Endodermal cell (in vitro differentiated cells): ENCODE measurements at regions not wholly inside any gene's neighbourhood (a gene's known extent, or its start where the extent isn't known, plus 50 kb on each side); places are given as distances from the start of the nearest gene placed in this dataset.

ENCODE experiments used
- DNase-seq: peaks from one replicate; pipeline ENCODE4 v3.0.0-alpha.2; 2017
- H3K27ac ChIP-seq: 2 replicates; pipeline ENCODE4 v1.5.1; 2013; ENCODE audit warnings: mild to moderate bottlenecking, low read depth, low read length, moderate library complexity
- H3K27me3 ChIP-seq: 2 replicates; pipeline ENCODE4 v1.6.1; 2013; ENCODE audit warnings: mild to moderate bottlenecking, low read length, moderate library complexity; ENCODE audit not compliant: insufficient read depth, control insufficient read depth, poor library complexity, severe bottlenecking
- H3K36me3 ChIP-seq: 2 replicates; pipeline ENCODE4 v1.7.0; 2013; ENCODE audit warnings: mild to moderate bottlenecking, low read length, moderate library complexity; ENCODE audit not compliant: control insufficient read depth, insufficient read depth
- H3K4me1 ChIP-seq: one replicate; pipeline ENCODE4 v1.7.0; 2013; ENCODE audit warnings: low read length; ENCODE audit not compliant: control insufficient read depth, insufficient read depth
- H3K4me3 ChIP-seq: 2 replicates; pipeline ENCODE4 v1.5.1; 2013; ENCODE audit warnings: mild to moderate bottlenecking, low read length, moderate library complexity
- H3K9ac ChIP-seq: 2 replicates; pipeline ENCODE4 v1.6.1; 2013; ENCODE audit warnings: mild to moderate bottlenecking, low read length, moderate library complexity; ENCODE audit not compliant: poor library complexity, severe bottlenecking; ENCODE audit errors: extremely low read depth
- H3K9me3 ChIP-seq: 2 replicates; pipeline ENCODE4 v1.6.1; 2013; ENCODE audit warnings: mild to moderate bottlenecking, low read length, moderate library complexity; ENCODE audit not compliant: control insufficient read depth
- H3K27ac Mint-ChIP-seq: 2 replicates; pipeline ENCODE4 v1.8.0; 2020; ENCODE audit warnings: mixed read lengths
- H3K27me3 Mint-ChIP-seq: 2 replicates; pipeline ENCODE4 v1.8.0; 2021; ENCODE audit warnings: mild to moderate bottlenecking, mixed read lengths; ENCODE audit not compliant: insufficient read depth
- H3K36me3 Mint-ChIP-seq: 2 replicates; pipeline ENCODE4 v1.8.0; 2020; ENCODE audit warnings: low read depth, mixed read lengths
- H3K4me1 Mint-ChIP-seq: 2 replicates; pipeline ENCODE4 v1.8.0; 2020; ENCODE audit warnings: mixed read lengths
- H3K4me3 Mint-ChIP-seq: 2 replicates; pipeline ENCODE4 v1.8.0; 2020; ENCODE audit warnings: mild to moderate bottlenecking, moderate library complexity, mixed read lengths
- H3K9me3 Mint-ChIP-seq: 2 replicates; pipeline ENCODE4 v1.8.0; 2020; ENCODE audit warnings: mild to moderate bottlenecking, mixed read lengths
- WGBS, 2 experiments: methylation state at CpG; one replicate each; pipeline versions ENCODE4 v1.1.5 to v1.1.7; 2013; ENCODE audit warnings: missing lambda C conversion rate in 2 of 2, mixed read lengths in 1 of 2; ENCODE audit not compliant: insufficient coverage in 1 of 2, insufficient read length in 1 of 2; 5-methylcytosine and 5-hydroxymethylcytosine counted together
- TF ChIP-seq, protein P1 (sequence below): fragments of 200-600 bp; sonication (generic); conservative IDR thresholded peaks from 2 replicates; pipeline ENCODE4 v1.5.0; 2021; ENCODE audit warnings: antibody characterized with exemption, mild to moderate bottlenecking

DNA sequence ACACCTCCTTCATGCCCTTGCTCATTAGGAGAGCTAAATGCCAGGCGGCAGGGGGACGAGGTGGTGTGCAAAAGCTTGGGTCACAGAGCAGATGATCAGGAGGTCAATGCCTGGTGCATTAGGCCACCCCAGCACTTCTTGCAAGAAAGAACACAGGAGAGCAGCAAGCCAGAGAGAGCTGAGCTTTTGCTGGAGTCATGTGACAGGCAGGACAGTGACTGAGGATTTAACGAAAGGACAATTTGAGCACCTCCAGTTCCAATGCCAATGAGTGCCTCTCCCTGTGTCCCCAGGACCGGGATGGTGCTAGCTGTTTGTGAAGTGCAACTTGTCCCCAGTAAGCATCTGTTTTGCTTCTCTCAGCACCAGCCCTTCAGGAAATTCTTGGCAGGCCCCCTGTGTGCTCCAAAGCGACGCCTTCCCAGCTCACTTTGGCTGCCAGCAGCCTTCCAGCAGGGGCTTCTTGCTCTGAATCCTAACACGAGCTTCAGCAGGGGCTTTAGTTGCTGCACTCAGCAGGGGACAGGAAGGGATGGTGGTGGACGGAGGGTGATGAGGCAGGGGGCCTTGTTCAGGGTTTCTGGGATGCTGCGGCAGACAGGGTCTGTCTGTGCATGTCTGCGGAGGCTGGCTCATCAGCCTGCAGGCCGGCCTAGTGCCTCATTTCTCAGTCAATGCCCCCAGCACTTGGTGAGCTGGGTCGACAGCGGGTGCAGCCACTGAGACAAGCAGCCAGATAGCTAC, 368.1 kb downstream of the RPS24 start:
- no peaks in the 10 kb centered on the region for H3K9me3 ChIP-seq
- Mint-ChIP-seq H3K36me3 (no peaks in the 10 kb centered on the region), H3K4me3 (no peak overlapping the region), H3K27ac (no peak overlapping the region), H3K27me3 (peaks cover 22% of the 10 kb centered on the region), H3K4me1 (peaks cover 17% of the 10 kb centered on the region), H3K9me3 (no peaks in the 10 kb centered on the region)
- H3K4me1 ChIP-seq: peaks cover 6% of the 10 kb centered on the region
- peak overlapping the region; percentile 66 for H3K27ac ChIP-seq
- H3K4me3 ChIP-seq: no peak overlapping the region
- TF ChIP-seq, protein P1, sequence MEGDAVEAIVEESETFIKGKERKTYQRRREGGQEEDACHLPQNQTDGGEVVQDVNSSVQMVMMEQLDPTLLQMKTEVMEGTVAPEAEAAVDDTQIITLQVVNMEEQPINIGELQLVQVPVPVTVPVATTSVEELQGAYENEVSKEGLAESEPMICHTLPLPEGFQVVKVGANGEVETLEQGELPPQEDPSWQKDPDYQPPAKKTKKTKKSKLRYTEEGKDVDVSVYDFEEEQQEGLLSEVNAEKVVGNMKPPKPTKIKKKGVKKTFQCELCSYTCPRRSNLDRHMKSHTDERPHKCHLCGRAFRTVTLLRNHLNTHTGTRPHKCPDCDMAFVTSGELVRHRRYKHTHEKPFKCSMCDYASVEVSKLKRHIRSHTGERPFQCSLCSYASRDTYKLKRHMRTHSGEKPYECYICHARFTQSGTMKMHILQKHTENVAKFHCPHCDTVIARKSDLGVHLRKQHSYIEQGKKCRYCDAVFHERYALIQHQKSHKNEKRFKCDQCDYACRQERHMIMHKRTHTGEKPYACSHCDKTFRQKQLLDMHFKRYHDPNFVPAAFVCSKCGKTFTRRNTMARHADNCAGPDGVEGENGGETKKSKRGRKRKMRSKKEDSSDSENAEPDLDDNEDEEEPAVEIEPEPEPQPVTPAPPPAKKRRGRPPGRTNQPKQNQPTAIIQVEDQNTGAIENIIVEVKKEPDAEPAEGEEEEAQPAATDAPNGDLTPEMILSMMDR: peak; percentile 37
- no peaks in the 10 kb centered on the region for H3K36me3 ChIP-seq
- 55 to 65% methylated on average over 11 to 13 of the region's 13 CpGs for WGBS, 2 experiments
- H3K9ac ChIP-seq: no peak overlapping the region
- H3K27me3 ChIP-seq: peaks cover 9% of the 10 kb centered on the region
- DNase-seq: peak; percentile 87

DNA sequence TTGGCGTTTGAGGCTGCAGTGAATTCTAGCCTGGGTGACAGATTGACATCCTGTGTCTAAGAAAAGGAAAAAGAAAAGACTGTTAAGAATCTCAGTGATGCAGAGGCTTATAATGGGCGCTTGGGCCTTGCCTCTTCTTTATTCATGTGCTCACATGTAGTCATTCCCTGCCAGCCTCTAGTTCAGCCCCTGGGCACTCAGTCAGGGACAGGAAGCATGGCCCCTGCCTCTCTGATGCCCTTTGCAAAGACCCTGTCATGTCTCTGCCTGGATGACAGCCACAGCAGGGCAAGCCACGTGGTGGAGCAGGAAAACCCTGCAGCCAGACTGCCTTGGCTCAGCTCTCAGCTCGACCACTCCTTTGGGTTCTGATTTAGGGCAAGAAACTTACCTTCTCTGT, 368.9 kb downstream of the RPS24 start:
- no peaks in the 10 kb centered on the region for H3K36me3 ChIP-seq
- H3K36me3 Mint-ChIP-seq: no peaks in the 10 kb centered on the region
- TF ChIP-seq, protein P1: no peak
- peak; percentile 43 for DNase-seq
- H3K27me3 ChIP-seq: peaks cover 9% of the 10 kb centered on the region
- no peak overlapping the region for H3K9ac ChIP-seq
- H3K4me1 Mint-ChIP-seq: peaks cover 17% of the 10 kb centered on the region
- H3K4me3 ChIP-seq: no peak overlapping the region
- H3K9me3 Mint-ChIP-seq: no peaks in the 10 kb centered on the region
- WGBS, 2 experiments: 67 to 74% methylated on average over 4 of the region's 4 CpGs
- no peak overlapping the region for H3K4me3 Mint-ChIP-seq
- peaks cover 6% of the 10 kb centered on the region for H3K4me1 ChIP-seq
- peaks cover 23% of the 10 kb centered on the region for H3K27me3 Mint-ChIP-seq
- H3K9me3 ChIP-seq: no peaks in the 10 kb centered on the region
- no peak overlapping the region for H3K27ac Mint-ChIP-seq
- H3K27ac ChIP-seq: peak overlapping the region; percentile 44

DNA sequence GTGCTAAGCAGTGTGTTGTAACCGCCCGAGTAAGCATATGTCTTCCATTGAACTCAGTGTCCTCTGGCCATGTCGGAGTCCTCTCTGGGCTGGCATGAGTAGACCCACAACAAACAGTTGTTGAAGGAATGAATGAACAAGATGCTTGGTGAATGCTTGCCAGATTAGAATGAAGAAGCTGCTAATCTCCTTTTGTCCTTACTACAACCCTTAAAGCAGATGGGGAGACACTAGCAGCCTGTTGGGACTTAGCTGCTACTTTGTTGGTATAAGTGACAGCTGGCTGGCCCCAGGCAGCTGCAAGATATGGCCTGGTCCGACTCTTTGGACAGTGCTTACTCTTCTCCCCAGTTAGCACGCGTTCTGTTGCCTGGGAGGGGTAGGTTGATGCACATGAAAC, 370.1 kb downstream of the RPS24 start:
- 85% methylated on average over 6 of the region's 6 CpGs; no CpG with 5 or more reads in 1 of the 2 experiments for WGBS, 2 experiments
- Histone ChIP-seq H3K9ac (no peak overlapping the region), H3K27me3 (peaks cover 9% of the 10 kb centered on the region), H3K9me3 (no peaks in the 10 kb centered on the region), H3K4me1 (peaks cover 6% of the 10 kb centered on the region), H3K27ac (no peak overlapping the region), H3K4me3 (no peak overlapping the region), H3K36me3 (no peaks in the 10 kb centered on the region)
- Mint-ChIP-seq H3K4me1 (peaks cover 23% of the 10 kb centered on the region), H3K27ac (no peak overlapping the region), H3K36me3 (no peaks in the 10 kb centered on the region), H3K9me3 (no peaks in the 10 kb centered on the region), H3K4me3 (no peak overlapping the region), H3K27me3 (peaks cover 23% of the 10 kb centered on the region)
- DNase-seq: peak; percentile 24
- TF ChIP-seq, protein P1: no peak
